ELF-1 (cell line): ENCODE measurements at regions not wholly inside any gene's neighbourhood (a gene's known extent, or its start where the extent isn't known, plus 50 kb on each side); places are given as distances from the start of the nearest gene placed in this dataset.
"Not testable (repeated sequence)": the region's sequence is repeated elsewhere in the genome, so short reads cannot be mapped to it uniquely, and the experiment has no call there.

ENCODE experiments used
- DNase-seq: peaks from one replicate; pipeline ENCODE4 v3.0.0-alpha.2; 2016; ENCODE audit warnings: low read depth, low spot score

DNA sequence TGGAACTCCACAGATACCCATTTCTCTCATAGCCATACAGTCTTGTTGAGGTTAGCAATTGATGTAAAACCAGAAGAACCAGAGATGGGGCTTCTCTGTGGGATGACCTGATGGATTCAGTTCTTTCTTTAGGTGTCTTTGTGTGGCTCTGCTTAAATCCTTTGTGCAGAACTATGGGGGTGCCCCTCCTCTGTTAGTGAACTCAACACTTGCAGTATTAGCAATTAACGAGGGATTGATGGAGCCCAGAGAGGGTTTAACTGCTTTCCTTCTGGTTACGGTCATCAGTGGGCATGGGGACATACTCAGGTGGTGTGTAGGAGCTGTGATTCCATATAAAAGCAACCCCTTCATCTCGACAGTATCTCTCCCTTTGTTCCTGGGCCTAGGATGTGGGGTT lies 406.8 kb upstream of the FAM98A start:
- no peak for DNase-seq

DNA sequence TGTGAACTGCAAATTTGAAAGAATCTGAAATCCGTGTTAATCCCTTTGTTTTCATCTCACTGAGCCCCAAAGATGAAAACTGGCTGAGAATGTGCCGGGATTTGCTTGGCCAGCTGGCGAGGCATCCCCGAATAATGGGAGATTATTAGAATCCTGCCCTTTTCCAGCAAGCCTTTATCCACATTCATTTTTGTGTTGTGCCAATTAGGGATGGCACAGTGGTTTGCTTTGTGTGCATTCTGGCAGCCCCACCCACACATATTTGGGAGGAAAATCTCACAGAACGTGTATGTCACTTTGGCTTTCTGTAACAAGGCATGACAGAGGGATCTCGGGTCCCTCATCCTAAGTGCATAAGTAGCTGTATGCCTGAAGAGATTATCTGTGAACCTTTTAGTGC lies 405.8 kb upstream of the FAM98A start:
- no peak for DNase-seq

DNA sequence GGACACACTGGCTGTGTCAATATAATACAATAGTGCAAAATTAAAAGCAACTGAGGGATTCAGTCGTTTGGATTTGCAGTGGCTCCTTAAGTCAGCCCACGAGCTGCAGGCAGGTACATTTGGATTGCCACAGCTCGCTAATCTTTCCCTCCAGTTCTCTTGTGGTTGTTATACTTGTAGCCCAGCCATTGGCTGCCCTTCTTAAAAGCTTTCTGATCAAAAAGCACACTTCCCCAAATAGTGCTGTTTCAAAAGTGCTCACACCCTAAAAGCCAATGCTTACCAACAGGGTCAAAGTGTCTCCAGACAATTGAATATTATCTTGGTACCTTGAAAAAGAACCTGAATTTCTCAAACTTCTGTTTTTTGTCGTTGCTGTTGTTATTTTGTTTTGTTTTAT lies 404.7 kb upstream of the FAM98A start:
- DNase-seq: no peak

DNA sequence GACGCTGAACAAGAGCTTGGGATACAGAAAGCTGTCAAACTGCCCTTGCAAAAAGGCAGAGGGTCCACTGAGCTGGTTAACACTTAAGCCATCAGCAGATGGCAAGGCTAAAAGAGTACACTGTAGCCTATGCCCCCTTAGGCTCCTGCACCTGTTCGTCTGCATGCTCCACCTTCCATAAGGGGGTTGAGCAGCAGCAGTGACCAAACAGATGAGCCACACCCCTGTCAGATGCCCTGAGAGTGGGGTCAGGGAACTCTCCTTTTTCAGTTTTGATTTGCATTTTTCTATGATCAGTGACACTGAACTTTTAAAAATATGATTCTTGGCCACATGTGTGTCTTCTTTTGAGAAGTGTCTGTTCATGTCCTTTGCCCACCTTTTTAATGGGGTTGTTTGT lies 402.5 kb upstream of the FAM98A start:
- DNase-seq: no peak

DNA sequence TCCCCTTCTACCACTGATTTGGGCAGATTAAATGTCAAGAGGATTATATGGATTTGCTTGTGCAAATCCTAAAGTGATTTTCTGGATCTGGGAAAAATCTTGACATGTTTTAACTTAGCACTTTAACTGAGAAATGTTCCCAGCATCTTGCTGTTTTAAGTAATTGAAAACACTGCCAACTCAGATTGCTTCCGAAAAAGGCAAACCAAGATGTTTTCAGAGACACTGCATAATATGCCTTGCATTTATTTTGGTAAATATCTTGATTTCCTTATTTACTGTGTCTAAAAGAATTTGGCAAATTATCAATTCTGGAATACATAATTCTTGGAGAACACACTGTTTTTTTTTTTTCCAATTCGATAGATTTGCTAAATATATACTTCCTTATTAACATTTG lies 385.0 kb upstream of the FAM98A start:
- no peak for DNase-seq

DNA sequence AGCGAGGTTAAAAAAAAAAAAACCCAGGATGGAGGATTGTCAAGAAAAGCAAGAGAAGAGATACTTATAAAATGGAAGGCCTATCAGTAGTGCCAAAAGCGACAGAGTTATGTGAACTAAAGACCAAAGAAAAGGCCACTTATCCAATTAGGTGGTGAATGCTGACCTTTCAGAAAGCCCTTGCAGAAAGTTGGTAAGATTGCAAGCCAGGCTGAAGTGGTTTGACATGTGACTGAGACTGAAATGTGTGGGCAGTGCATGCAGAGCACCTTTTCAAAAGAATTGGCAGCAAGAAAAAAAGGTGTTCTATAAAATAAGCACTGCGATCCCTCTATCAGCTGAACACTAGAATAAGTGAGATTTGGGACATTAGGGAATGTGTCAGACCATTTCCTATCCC lies 379.4 kb upstream of the FAM98A start:
- no peak for DNase-seq

DNA sequence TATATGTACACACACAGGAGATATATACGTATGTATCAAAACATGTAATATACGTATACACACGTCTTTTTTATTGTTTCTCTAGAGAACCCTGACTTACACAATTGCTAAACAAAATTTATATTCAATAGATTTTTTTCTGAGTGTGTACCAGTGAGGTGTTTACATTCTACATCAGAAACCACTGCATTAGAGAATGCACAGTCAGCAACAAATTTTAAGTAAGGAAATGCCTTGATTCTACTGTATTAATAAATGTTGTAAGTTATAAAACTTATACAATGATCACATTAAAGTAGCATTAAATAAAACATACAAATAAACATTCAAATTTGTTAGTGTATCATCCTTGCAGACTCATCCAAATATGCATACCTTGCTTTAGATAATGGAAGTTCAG lies 376.4 kb upstream of the FAM98A start:
- no peak for DNase-seq

DNA sequence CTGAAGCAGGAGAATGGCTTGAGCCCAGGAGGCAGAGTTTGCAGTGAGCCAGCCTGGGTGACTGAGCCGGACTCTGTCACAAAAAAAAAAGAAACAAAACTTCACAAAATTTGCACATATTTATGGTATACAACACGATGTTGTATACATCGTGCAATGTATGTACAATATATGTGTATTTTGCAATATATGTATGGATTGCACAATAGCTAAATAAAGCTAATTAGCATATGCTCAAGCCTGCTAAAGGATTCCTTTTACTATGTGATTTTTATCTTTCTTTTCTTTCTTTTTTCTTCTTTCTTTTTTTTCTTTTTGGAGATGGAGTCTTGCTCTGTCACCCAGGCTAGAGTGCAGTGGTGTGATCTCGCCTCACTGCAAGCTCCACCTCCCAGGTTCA lies 368.0 kb upstream of the FAM98A start:
- DNase-seq: no peak

DNA sequence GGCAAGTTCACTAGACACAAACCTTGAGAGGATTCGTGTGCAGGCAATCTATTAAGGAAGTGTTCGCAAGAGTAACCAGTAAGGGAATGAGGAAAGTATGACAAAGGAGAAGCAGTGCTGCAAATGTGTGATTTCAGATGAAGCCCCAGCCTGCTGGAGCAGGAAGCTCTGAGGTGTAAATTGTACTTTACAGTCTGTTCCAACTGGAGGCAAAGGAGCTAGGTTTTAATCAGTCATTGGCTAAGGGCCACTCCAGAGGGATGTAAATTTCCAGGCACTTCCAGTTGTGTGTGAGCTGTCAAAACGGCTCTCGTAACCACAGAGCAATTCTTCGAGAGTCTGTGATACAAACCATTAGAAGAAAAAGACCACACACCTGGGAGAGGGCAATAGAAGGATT lies 359.5 kb upstream of the FAM98A start:
- no peak for DNase-seq

DNA sequence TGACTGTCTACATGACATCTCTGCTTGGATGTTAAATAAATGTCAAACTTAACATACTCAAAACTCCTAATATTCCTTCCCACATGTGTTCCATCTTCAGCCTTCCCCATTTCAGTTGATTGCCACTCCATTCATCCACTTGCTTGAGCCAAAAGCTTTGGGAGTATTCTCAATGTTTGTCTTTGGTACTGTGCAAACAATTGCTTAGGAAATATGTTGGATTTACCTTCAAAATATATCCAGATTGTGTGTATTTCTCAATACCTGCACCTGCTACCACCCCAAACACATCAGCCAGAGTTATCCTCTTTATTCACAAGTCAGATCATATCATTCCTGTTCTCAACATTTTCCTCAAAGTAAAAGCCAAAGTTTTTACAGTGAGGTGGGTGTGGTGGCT lies 350.3 kb upstream of the FAM98A start:
- no peak for DNase-seq

DNA sequence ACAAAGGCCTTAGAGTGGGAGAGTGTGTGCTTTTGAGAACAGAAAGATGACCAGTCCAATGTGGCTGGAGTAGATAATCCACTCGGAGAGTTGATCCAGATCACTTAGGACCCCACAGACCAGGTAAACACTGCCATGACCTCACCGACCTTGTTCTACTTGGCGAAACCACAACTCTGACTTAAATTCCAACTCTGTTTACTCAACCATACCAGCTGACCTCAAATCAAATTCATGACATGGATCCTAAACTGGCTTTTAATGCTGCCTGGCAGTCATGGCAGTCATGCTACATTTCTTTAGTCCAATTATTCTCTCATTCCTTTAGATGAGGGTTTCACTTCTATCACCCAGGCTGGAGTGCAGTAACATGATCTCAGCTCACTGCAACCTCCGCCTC lies 347.1 kb upstream of the FAM98A start:
- no peak for DNase-seq

DNA sequence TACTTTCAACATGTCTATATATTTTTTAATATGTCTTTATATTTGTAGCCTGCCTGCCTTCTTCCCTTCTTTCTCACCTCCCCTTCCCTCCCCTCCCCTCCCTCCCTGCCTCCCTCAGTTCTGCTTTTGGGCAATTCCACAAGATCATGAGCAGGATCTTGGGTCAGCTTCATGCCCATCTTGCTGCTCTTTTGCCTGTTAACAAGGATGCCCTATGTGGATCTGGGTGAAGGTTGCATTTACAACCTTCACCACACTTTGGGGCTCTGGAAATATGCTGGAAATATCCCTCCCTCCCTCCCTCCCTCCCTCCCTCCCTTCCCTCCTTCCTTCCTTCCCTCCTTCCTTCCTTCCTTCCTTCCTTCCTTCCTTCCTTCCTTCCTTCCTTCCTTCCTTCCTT lies 334.1 kb upstream of the FAM98A start:
- DNase-seq: no peak

DNA sequence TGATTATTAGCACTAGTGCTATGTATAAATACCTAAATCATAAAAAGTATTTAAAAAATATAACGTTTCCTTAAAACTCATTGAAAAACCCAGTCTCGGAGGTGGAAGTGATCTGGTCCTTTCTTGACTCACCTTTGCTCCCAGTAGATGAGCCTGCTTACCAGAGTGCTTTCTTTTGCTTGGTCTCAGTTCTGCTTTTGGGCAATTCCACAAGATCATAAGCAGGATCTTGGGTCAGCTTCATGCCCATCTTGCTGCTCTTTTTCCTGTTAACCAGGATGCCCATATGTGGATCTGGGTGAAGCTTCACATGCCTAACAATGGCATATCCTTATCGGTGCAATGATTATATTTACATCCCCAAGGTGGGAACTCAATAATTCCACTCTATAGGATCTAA lies 332.1 kb upstream of the FAM98A start:
- DNase-seq: no peak

DNA sequence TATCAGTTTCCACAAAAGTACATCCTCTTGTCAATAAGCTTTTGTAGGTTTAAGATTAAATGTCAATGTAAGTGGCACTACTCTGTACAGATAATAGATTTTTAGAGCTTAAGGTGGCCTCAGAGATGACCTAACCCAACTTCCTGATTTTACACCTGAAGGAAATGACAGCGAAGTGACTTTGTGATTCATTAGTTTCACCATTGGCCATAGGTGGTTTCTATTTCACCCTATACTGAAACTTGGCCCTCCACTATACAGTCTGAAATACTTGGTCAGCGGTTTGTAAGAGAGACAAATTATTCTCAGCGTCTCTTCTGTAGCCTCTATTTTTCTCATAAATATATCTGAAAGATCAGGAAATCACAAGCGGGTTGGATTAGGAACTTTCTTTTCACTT lies 330.4 kb upstream of the FAM98A start:
- no peak for DNase-seq

DNA sequence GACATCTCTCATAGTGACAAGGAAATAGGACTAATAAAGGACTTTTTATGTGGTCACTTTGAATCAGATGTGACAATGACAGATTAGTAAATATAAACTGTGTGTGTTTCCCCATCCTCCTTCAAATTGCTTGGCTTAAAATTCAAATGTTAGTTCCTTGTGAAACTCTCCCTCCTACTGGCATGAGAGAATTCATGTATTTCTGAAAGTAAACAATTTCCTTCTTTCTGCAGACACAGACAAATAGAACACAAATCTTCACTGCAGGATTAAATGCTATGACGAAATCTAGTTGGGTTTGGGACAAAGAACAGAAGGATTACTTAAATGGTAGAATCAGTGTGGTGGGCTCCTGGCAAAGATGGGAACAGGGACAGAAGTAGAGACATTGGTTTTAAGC lies 328.7 kb upstream of the FAM98A start:
- DNase-seq: no peak

DNA sequence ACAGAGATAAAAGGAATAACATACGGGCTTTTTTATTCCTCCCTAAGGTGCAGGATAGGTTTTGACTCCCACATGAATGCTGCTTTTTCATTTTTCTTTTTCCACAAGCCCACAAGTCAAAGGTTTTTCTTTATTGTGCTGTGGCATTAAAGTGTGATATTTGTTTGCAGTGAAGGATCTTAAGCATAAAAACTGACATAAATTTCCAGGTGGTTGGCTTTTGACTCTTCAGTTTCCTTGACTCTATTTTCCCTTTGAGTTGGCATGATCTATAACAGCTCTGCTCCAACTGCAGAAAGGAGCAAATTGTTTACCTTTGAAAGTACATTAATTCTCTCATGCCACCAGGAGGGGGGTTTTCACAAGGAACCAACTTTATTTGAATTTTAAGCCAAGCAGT lies 326.2 kb upstream of the FAM98A start:
- no peak for DNase-seq

DNA sequence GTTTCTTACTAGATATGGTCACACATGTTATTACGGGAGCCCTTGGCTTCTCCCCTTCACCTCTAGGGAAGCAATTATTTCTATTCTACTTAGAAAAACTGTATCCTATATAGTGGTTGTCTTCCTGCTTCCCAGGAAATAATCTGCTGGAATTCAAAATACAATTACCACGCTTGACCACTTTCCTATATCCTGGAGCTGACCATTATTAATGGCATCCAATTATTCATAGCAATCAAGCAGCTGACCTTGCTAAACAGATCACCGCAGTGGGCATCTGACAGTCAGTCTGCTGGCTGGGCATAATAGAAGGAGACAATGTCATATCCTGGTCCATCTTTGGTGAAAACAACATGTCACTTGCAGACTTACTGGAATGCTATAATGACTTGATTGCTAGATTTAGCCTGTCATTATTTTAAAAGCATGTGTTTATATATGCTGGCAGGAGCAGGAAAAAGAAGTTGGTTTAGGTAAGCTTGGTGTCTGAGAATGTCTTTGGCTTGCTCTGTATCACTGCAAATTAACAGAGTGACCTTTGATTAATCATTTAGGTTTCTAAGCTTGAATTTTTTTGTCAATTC lies 325.6 kb upstream of the FAM98A start:
- no peak for DNase-seq

DNA sequence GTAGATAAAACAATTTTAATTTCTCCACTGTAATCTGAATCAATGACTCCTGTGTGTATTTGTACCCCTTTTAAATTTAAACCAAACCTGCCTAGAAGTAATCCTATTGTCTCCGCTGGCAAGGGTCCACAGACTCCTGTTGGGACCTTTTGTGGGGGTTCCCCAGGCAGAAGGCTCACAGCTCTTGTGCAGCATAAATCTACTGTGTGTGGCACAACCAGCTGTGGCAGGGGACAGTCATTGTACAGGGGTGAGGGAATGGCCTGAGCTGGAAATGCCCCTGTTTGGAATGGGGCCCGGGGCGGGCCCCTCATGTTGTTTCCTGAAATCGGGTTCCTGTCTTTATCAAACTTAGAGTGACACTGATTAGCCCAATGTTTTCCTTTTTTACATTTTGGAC lies 318.2 kb upstream of the FAM98A start:
- no peak for DNase-seq

DNA sequence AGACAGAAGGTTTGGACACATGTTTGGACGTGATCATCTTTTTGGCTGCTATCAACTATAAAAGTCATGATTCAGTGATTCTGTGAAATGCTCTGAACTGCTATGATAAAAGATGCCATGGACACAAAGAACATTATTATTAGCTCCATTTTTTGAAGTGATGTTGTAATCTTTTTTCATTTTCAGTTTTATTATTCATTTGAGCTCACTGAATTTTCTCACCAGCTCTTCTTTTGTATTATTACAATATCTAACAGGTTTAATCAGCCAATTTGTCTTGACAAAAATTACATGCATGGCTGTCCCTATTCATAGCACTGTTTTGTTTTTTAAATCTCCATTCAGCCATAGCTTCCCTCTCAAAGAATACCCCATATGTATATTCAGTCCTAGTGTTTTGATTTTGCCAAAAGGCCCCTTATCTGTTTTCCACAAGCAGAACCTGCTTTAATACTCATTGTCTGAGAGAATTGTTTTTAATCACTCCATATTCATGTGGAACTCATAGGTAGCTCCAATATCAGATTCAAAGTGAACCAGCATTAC lies 314.0 kb upstream of the FAM98A start:
- no peak for DNase-seq

DNA sequence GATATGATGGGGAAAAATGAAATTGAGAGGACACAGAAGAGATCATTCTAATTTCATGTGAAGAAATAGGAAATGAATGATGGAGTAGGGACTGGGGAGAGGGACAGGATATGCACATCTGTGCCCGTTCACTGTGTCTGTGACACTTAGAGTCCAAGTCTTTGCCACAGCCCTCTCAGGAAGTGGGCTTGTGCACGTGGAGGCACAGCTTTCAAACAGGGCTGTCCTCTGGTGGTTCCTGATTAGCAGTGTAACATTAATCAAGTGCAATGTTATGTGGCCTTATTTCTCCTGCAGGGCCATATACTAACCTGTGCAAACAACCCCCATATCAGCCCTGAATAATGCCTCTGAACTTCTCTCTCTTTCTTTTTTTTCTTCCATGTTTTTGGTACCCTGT lies 312.2 kb upstream of the FAM98A start:
- no peak for DNase-seq

DNA sequence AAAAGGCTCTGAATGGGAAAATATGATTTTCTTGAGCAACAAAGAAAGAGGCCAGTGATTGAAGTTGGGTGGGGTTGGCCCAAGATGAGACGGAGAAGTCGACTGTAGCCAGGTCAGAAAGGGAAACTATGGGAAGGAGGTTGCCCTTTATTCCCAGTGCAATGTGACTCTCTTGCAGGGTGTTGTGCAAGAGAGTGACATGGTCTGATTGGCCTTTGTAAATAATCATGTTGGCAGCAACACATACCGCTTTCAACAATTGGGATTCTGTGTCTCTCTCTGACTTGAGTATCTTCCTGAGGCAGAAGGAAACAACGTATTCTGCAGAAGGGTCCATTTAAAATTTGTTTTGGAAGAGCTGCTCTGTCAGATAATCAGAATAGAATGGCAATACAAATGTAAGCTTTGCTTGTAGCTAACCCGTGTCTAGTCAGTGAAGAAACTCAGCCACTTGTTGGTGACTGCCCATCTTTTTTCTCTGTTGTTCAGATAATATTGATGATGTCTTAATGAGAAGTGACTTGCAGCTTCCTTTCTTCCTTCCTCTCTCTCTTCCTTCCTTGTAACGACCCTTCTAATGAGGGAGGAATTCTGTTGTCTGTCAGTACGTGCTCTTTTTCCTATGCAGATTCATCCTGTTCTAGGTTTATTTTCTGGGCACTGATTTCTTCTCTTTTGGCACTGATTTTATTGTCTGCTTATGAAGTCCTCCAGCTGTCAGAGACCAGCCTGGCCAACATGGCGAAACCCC lies 311.0 kb upstream of the FAM98A start:
- DNase-seq: no peak

DNA sequence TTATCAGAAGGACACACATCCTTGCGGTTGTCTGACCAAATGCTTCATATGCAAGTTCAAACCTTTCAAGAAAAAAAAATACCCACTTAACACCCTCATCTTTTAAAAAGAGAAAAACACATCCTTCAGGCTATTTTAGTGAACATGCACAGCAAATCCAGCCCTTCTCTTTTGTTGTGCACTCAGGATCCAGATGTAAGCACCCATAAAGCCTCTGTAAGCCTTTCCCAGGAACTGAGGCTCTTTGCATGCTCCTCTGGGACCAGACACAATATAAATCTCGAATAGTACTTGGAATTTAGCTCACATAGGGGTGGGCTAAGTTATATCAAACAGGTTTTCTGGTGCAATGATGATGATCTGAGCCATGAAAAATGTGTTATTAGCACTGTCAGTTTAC lies 308.8 kb upstream of the FAM98A start:
- DNase-seq: no peak

DNA sequence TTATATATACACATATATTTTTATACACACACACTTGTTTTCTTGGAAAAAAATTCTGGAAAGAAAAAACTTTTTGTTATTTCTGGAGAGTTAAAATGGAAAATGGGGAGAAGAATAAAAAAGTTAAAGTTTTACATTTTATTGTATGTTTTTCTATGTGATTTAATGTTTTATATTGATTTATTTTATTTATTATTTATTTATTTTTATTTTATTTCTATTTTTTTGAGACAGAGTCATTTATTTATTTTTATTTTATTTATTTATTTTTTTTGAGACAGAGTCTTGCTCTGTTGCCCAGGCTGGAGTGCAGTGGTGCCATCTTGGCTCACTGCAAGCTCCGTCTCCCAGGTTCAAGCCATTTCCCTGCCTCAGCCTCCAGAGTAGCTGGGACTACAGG lies 307.0 kb upstream of the FAM98A start:
- not testable (repeated sequence) for DNase-seq

DNA sequence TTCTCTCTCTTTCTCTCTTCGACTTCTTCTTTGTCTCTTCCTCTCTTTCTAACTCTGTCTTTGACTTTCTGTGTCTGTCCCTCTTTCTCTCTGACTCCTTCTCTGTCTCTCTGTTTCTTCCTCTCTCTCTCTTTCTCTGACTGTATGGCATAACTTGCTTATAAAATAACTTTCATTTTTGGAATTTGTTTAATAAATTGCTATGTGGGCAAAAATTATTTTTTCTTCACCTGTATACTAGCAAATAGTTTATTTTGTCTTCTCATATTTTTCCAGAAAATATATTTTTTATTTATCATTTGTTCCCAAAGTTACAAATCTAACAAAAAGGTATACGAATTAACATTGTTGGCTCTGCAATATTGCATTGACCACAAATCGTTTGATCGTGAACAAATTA lies 305.7 kb upstream of the FAM98A start:
- no peak for DNase-seq
